Vagina (tissue), 2 donors: ENCODE measurements at regions not wholly inside any gene's neighbourhood (a gene's known extent, or its start where the extent isn't known, plus 50 kb on each side); places are given as distances from the start of the nearest gene placed in this dataset.

Source experiments
- DNase-seq, 2 donors: peaks; one replicate each; pipeline ENCODE4 v3.0.0-alpha.2; 2017; ENCODE audit errors: extremely low spot score in 2 of 2
- H3K27ac ChIP-seq: fragments of 200-600 bp; sonication (generic); one replicate; pipeline ENCODE4 v1.5.1; 2019
- H3K27me3 ChIP-seq: fragments of 200-600 bp; sonication (generic); one replicate; pipeline ENCODE4 v1.5.1; 2019
- H3K36me3 ChIP-seq, 2 donors: fragments of 200-600 bp; sonication (generic); one replicate each; pipeline ENCODE4 v1.5.1; 2017 to 2019
- H3K4me1 ChIP-seq: fragments of 200-600 bp; sonication (generic); one replicate; pipeline ENCODE4 v1.5.1; 2019
- H3K4me3 ChIP-seq, 2 donors: fragments of 200-600 bp; sonication (generic); 1 replicate in 1 of 2; 2 replicates in 1 of 2; pipeline ENCODE4 v1.5.1; 2016 to 2019
- H3K9me3 ChIP-seq: fragments of 200-600 bp; sonication (generic); one replicate; pipeline ENCODE4 v1.5.1; 2019
- POLR2A ChIP-seq, 2 donors: fragments of 450-650 bp; IDR thresholded peaks; one replicate each; pipeline ENCODE4 v1.6.1; 2017; ENCODE audit warnings: antibody characterized with exemption in 2 of 2, mild to moderate bottlenecking in 2 of 2, moderate library complexity in 2 of 2
- POLR2AphosphoS5 ChIP-seq, 2 donors: sonication (generic); formaldehyde crosslinking; IDR thresholded peaks; one replicate each; pipeline ENCODE4 v1.9.0; 2017; ENCODE audit warnings: antibody characterized with exemption in 2 of 2, mild to moderate bottlenecking in 2 of 2, low read depth in 1 of 2; ENCODE audit not compliant: insufficient read depth in 1 of 2
- intact Hi-C: fragments of 100-400 bp; cut with DNase I; formaldehyde crosslinking; loops from one replicate; pipeline ENCODE4 v1.15.1; 2023
- TF ChIP-seq, protein P1 (sequence below), 3 experiments: fragments of 450-650 bp in 2 of 3; fragments of 200-600 bp in 1 of 3; sonication (generic) in 1 of 3; IDR thresholded peaks; one replicate each; pipeline ENCODE4 v1.5.1; 2017 to 2019; ENCODE audit warnings: antibody characterized with exemption in 3 of 3, mild to moderate bottlenecking in 2 of 3, moderate library complexity in 2 of 3

GRCh38 chr1:224061436-224061835, 52.5 kb upstream of the FBXO28 start:
- intact Hi-C loops: no loop called here
- no peak for TF ChIP-seq POLR2A (IDR thresholded peaks at IDR 0.05)
- TF ChIP-seq POLR2AphosphoS5 (IDR thresholded peaks at IDR 0.05; ENCODE audit: insufficient read depth in 1 of 2, low read depth in 1 of 2): no peak
- TF ChIP-seq, protein P1, sequence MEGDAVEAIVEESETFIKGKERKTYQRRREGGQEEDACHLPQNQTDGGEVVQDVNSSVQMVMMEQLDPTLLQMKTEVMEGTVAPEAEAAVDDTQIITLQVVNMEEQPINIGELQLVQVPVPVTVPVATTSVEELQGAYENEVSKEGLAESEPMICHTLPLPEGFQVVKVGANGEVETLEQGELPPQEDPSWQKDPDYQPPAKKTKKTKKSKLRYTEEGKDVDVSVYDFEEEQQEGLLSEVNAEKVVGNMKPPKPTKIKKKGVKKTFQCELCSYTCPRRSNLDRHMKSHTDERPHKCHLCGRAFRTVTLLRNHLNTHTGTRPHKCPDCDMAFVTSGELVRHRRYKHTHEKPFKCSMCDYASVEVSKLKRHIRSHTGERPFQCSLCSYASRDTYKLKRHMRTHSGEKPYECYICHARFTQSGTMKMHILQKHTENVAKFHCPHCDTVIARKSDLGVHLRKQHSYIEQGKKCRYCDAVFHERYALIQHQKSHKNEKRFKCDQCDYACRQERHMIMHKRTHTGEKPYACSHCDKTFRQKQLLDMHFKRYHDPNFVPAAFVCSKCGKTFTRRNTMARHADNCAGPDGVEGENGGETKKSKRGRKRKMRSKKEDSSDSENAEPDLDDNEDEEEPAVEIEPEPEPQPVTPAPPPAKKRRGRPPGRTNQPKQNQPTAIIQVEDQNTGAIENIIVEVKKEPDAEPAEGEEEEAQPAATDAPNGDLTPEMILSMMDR (IDR thresholded peaks at IDR 0.05): no peak

DNA sequence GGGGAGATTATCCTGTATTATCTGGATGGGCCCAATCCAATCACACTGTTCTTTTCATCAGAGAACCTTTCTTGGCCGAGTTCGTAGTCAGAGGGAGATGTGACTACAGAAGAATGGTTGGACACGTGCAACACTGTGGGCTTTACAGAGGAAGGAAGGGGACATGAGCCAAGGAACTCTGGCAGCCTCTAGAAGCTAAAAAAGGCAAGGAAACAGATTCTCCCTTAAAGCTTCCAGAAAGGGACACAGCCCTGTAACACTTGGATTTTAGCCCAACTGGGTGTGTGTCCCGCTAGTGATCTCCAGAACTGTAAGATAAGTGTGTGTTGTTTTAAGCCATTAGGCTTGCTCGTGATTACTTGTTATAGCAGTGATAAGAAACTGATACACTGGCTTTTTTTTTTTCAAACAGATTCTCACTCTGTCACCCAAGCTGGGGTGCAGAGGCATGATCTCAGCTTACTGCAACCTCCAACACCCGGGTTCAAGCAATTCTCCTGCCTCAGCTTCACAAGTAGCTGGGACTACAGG, 53.9 kb upstream of the FBXO28 start:
- H3K9me3 ChIP-seq: no peaks in the 10 kb centered on the region
- H3K27ac ChIP-seq: no peak overlapping the region
- DNase-seq: no peak
- no peak overlapping the region for H3K4me3 ChIP-seq
- H3K36me3 ChIP-seq: no peaks in the 10 kb centered on the region
- no peaks in the 10 kb centered on the region for H3K27me3 ChIP-seq
- intact Hi-C loops: no loop called here
- TF ChIP-seq POLR2A (IDR thresholded peaks at IDR 0.05) (no peak), POLR2AphosphoS5 (IDR thresholded peaks at IDR 0.05; ENCODE audit: insufficient read depth in 1 of 2, low read depth in 1 of 2) (no peak)
- TF ChIP-seq, protein P1 (IDR thresholded peaks at IDR 0.05): no peak
- H3K4me1 ChIP-seq: no peaks in the 10 kb centered on the region

More at GRCh38 chr1:224061436-224061835, 52.5 kb upstream of the FBXO28 start:
- H3K4me1 ChIP-seq: no peaks in the 10 kb centered on the region
- no peak for DNase-seq
- H3K36me3 ChIP-seq: no peaks in the 10 kb centered on the region
- H3K27ac ChIP-seq: no peak overlapping the region
- no peaks in the 10 kb centered on the region for H3K27me3 ChIP-seq
- no peaks in the 10 kb centered on the region for H3K9me3 ChIP-seq
- H3K4me3 ChIP-seq: no peak overlapping the region

- no peak overlapping the region for H3K27ac ChIP-seq
- H3K27me3 ChIP-seq: no peaks in the 10 kb centered on the region
- no peaks in the 10 kb centered on the region for H3K9me3 ChIP-seq
- H3K4me3 ChIP-seq: no peak overlapping the region
- no peaks in the 10 kb centered on the region for H3K4me1 ChIP-seq
- intact Hi-C loops: no loop called here
- no peak for DNase-seq
- TF ChIP-seq POLR2A (IDR thresholded peaks at IDR 0.05): no peak
- TF ChIP-seq, protein P1 (IDR thresholded peaks at IDR 0.05): no peak
- no peak for TF ChIP-seq POLR2AphosphoS5 (IDR thresholded peaks at IDR 0.05; ENCODE audit: insufficient read depth in 1 of 2, low read depth in 1 of 2)
- H3K36me3 ChIP-seq: no peaks in the 10 kb centered on the region
These were observed 55.6 kb upstream of the FBXO28 start for GRCh38 chr1:224058303-224058702.

- Histone ChIP-seq H3K27ac (no peak overlapping the region), H3K36me3 (no peaks in the 10 kb centered on the region), H3K27me3 (no peaks in the 10 kb centered on the region), H3K9me3 (no peaks in the 10 kb centered on the region), H3K4me1 (no peaks in the 10 kb centered on the region), H3K4me3 (no peak overlapping the region)
- no peak for DNase-seq
- intact Hi-C loops: no loop called here
- TF ChIP-seq POLR2A (IDR thresholded peaks at IDR 0.05) (no peak), POLR2AphosphoS5 (IDR thresholded peaks at IDR 0.05; ENCODE audit: insufficient read depth in 1 of 2, low read depth in 1 of 2) (no peak)
- TF ChIP-seq, protein P1 (IDR thresholded peaks at IDR 0.05): no peak
These were observed 56.3 kb upstream of the FBXO28 start for GRCh38 chr1:224057461-224058199.

DNA sequence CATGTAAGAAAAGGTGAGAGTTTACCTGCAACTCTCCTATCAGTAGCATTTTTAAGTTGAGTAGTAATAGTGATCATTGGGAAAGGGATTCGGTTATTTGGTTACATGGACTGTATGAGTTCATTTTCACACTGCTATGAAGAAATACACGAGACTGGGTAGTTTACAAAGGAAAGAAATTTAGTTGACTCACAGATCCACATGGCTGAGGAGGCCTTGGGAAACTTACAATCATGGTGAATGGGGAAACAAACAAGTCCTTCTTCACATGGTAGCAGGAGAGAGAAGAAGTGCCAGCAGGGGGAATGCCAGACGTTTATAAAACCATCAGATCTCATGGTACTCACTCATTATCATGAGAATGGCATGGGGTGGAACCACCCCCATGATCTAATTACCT, 59.3 kb upstream of the FBXO28 start:
- H3K9me3 ChIP-seq: no peaks in the 10 kb centered on the region
- no peak for TF ChIP-seq POLR2A (IDR thresholded peaks at IDR 0.05)
- TF ChIP-seq, protein P1 (IDR thresholded peaks at IDR 0.05): no peak
- TF ChIP-seq POLR2AphosphoS5 (IDR thresholded peaks at IDR 0.05; ENCODE audit: insufficient read depth in 1 of 2, low read depth in 1 of 2): no peak
- H3K4me3 ChIP-seq: no peak overlapping the region
- no peak for DNase-seq
- intact Hi-C loops: no loop called here
- H3K36me3 ChIP-seq: no peaks in the 10 kb centered on the region
- no peak overlapping the region for H3K27ac ChIP-seq
- no peaks in the 10 kb centered on the region for H3K27me3 ChIP-seq
- no peaks in the 10 kb centered on the region for H3K4me1 ChIP-seq
